ENCODE measurements at regions not wholly inside any gene's neighbourhood (a gene's known extent, or its start where the extent isn't known, plus 50 kb on each side); places are given as distances from the start of the nearest gene placed in this dataset.

- Histone ChIP-seq H3K9me3 (ENCODE audit: low read length) (no peaks in the 10 kb centered on the region), H3F3A (ENCODE audit: insufficient read depth, low read length, poor library complexity, severe bottlenecking) (no peaks in the 10 kb centered on the region), H3K4me2 (ENCODE audit: low read length) (no peak overlapping the region), H3K27me3 (ENCODE audit: insufficient read depth, low read depth, low read length) (no peaks in the 10 kb centered on the region), H3K27ac (ENCODE audit: low read length) (no peak overlapping the region), H3K4me3 (ENCODE audit: low read length) (no peak overlapping the region), H3K9ac (ENCODE audit: low read length) (no peak overlapping the region), H3K79me2 (replicated peaks; ENCODE audit: insufficient read depth, low read length) (no peaks in the 10 kb centered on the region), H2AFZ (ENCODE audit: low read depth, low read length) (no peak overlapping the region), H3K36me3 (ENCODE audit: insufficient read depth, low read length) (no peaks in the 10 kb centered on the region), H3K9me2 (ENCODE audit: insufficient read depth, low read length) (no peaks in the 10 kb centered on the region), H4K20me1 (ENCODE audit: insufficient read depth) (no peaks in the 10 kb centered on the region)
- TF ChIP-seq EZH2 (IDR thresholded peaks at IDR 0.05; ENCODE audit: borderline replicate concordance, insufficient read depth, low read length, poor library complexity, severe bottlenecking) (no peak), SMC3 (conservative IDR thresholded peaks at IDR 0.05; ENCODE audit: poor library complexity) (no peak), CTCF (IDR thresholded peaks at IDR 0.05; ENCODE audit: poor library complexity, severe bottlenecking) (no peak), POLR2AphosphoS5 (IDR thresholded peaks at IDR 0.05) (no peak), MXI1 (conservative IDR thresholded peaks at IDR 0.05; ENCODE audit: poor library complexity, severe bottlenecking) (no peak), TAF1 (IDR thresholded peaks at IDR 0.05; ENCODE audit: low read depth) (no peak), EP300 (conservative IDR thresholded peaks at IDR 0.05; ENCODE audit: poor library complexity, severe bottlenecking) (no peak), RAD21 (conservative IDR thresholded peaks at IDR 0.05) (no peak)
- TF ChIP-seq, protein P1, sequence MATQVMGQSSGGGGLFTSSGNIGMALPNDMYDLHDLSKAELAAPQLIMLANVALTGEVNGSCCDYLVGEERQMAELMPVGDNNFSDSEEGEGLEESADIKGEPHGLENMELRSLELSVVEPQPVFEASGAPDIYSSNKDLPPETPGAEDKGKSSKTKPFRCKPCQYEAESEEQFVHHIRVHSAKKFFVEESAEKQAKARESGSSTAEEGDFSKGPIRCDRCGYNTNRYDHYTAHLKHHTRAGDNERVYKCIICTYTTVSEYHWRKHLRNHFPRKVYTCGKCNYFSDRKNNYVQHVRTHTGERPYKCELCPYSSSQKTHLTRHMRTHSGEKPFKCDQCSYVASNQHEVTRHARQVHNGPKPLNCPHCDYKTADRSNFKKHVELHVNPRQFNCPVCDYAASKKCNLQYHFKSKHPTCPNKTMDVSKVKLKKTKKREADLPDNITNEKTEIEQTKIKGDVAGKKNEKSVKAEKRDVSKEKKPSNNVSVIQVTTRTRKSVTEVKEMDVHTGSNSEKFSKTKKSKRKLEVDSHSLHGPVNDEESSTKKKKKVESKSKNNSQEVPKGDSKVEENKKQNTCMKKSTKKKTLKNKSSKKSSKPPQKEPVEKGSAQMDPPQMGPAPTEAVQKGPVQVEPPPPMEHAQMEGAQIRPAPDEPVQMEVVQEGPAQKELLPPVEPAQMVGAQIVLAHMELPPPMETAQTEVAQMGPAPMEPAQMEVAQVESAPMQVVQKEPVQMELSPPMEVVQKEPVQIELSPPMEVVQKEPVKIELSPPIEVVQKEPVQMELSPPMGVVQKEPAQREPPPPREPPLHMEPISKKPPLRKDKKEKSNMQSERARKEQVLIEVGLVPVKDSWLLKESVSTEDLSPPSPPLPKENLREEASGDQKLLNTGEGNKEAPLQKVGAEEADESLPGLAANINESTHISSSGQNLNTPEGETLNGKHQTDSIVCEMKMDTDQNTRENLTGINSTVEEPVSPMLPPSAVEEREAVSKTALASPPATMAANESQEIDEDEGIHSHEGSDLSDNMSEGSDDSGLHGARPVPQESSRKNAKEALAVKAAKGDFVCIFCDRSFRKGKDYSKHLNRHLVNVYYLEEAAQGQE (IDR thresholded peaks at IDR 0.05; ENCODE audit: borderline replicate concordance), result no peak
Observed at GRCh38 chr5:103340717-103341388, 82.3 kb downstream of the MACIR start.

DNA sequence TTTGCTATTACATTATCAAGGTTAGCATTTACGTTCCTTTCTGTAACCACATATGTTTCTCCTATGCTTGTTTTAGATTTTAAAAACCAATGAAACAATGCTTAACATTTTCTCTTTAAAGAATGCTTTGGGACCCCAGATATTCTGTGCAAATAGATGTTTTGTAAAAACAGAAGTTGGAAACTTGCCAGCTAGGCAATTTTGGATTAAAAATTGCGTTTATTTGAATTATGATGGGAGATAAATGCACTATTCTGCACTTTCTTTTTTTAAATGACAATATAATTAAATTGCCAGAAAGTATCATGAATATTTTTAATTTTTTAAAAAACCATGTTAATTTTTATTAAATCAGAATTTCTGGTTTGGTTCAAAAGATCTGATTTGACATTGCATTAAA, 81.6 kb downstream of the MACIR start:
- no peak overlapping the region for H3K27ac ChIP-seq (ENCODE audit: low read length)
- no peaks in the 10 kb centered on the region for H3K9me2 ChIP-seq (ENCODE audit: insufficient read depth, low read length)
- H3K27me3 ChIP-seq (ENCODE audit: insufficient read depth, low read depth, low read length), result no peaks in the 10 kb centered on the region
- H3K4me3 ChIP-seq (ENCODE audit: low read length), result no peak overlapping the region
- no peaks in the 10 kb centered on the region for H3K9me3 ChIP-seq (ENCODE audit: low read length)
- H3K9ac ChIP-seq (ENCODE audit: low read length), result no peak overlapping the region
- no peaks in the 10 kb centered on the region for H3F3A ChIP-seq (ENCODE audit: insufficient read depth, low read length, poor library complexity, severe bottlenecking)
- no peak for TF ChIP-seq MXI1 (conservative IDR thresholded peaks at IDR 0.05; ENCODE audit: poor library complexity, severe bottlenecking)
- no peak for TF ChIP-seq TAF1 (IDR thresholded peaks at IDR 0.05; ENCODE audit: low read depth)
- TF ChIP-seq EP300 (conservative IDR thresholded peaks at IDR 0.05; ENCODE audit: poor library complexity, severe bottlenecking), result no peak
- TF ChIP-seq EZH2 (IDR thresholded peaks at IDR 0.05; ENCODE audit: borderline replicate concordance, insufficient read depth, low read length, poor library complexity, severe bottlenecking), result no peak
- no peak for TF ChIP-seq CTCF (IDR thresholded peaks at IDR 0.05; ENCODE audit: poor library complexity, severe bottlenecking)
- no peak for TF ChIP-seq RAD21 (conservative IDR thresholded peaks at IDR 0.05)
- TF ChIP-seq POLR2AphosphoS5 (IDR thresholded peaks at IDR 0.05), result no peak
- TF ChIP-seq, protein P1 (IDR thresholded peaks at IDR 0.05; ENCODE audit: borderline replicate concordance), result no peak
- no peak for TF ChIP-seq SMC3 (conservative IDR thresholded peaks at IDR 0.05; ENCODE audit: poor library complexity)
- no peaks in the 10 kb centered on the region for H3K79me2 ChIP-seq (replicated peaks; ENCODE audit: insufficient read depth, low read length)
- no peaks in the 10 kb centered on the region for H4K20me1 ChIP-seq (ENCODE audit: insufficient read depth)
- H2AFZ ChIP-seq (ENCODE audit: low read depth, low read length), result no peak overlapping the region
- no peaks in the 10 kb centered on the region for H3K36me3 ChIP-seq (ENCODE audit: insufficient read depth, low read length)
- no peak overlapping the region for H3K4me2 ChIP-seq (ENCODE audit: low read length)
